Upper lobe of left lung (tissue), 6 donors: ENCODE measurements at regions not wholly inside any gene's neighbourhood (a gene's known extent, or its start where the extent isn't known, plus 50 kb on each side); places are given as distances from the start of the nearest gene placed in this dataset.

Source experiments
- ATAC-seq, 2 donors: fragments of 200-7000 bp; cut with Tn5 transposase; one replicate each; pipeline ENCODE4 v1.9.1; 2022; ENCODE audit warnings: mild to moderate bottlenecking in 2 of 2, moderate library complexity in 2 of 2; ENCODE audit not compliant: low FRiP score in 2 of 2
- DNase-seq, 2 donors: peaks; one replicate each; pipeline ENCODE4 v3.0.0-alpha.2; 2019 to 2020
- H3K27ac ChIP-seq, 4 donors: fragments of 200-600 bp; sonication (generic); one replicate each; pipeline ENCODE4 v1.5.1; 2016 to 2019
- H3K27me3 ChIP-seq, 4 donors: fragments of 200-600 bp; sonication (generic); one replicate each; pipeline ENCODE4 v1.5.1; 2017 to 2019
- H3K36me3 ChIP-seq, 4 donors: fragments of 200-600 bp; sonication (generic); one replicate each; pipeline ENCODE4 v1.5.1; 2016 to 2019
- H3K4me1 ChIP-seq, 4 donors: fragments of 200-600 bp; sonication (generic); one replicate each; pipeline ENCODE4 v1.5.1; 2018 to 2019
- H3K4me3 ChIP-seq, 4 donors: fragments of 200-600 bp; sonication (generic); one replicate each; pipeline ENCODE4 v1.5.1; 2017 to 2019; ENCODE audit warnings: mild to moderate bottlenecking in 2 of 4, moderate library complexity in 1 of 4
- H3K9me3 ChIP-seq, 4 donors: fragments of 200-600 bp; sonication (generic); one replicate each; pipeline ENCODE4 v1.5.1; 2018 to 2019
- CTCF ChIP-seq, 6 experiments: fragments of 450-650 bp in 4 of 6; fragments of 200-600 bp in 2 of 6; sonication (generic) in 2 of 6; IDR thresholded peaks; one replicate each; pipeline ENCODE4 v1.5.1; 2016 to 2019; ENCODE audit warnings: antibody characterized with exemption in 6 of 6
- EP300 ChIP-seq, 4 donors: sonication (generic); formaldehyde crosslinking; IDR thresholded peaks; one replicate each; pipeline ENCODE4 v1.5.1; 2017; ENCODE audit warnings: antibody characterized with exemption in 4 of 4, control low read depth in 2 of 4
- POLR2A ChIP-seq, 4 donors: fragments of 450-650 bp; IDR thresholded peaks; one replicate each; pipeline ENCODE4 v1.5.1; 2016 to 2017; ENCODE audit warnings: antibody characterized with exemption in 4 of 4, mild to moderate bottlenecking in 2 of 4
- POLR2AphosphoS5 ChIP-seq, 2 donors: sonication (generic); formaldehyde crosslinking; IDR thresholded peaks; one replicate each; pipeline ENCODE4 v1.5.1; 2017; ENCODE audit warnings: antibody characterized with exemption in 2 of 2
- WGBS, 2 donors: methylation state at CpG; one replicate each; pipeline ENCODE4 v1.1.5; 2017 to 2018; 5-methylcytosine and 5-hydroxymethylcytosine counted together
- donor health status: DM: no; HTN: no; CAD: no; lungs with moderate emphysema.
- donor health status: DM: no; HTN: yes; CAD: no; lungs with severe emphysema.

- Histone ChIP-seq H3K27me3 (no peaks in the 10 kb centered on the region), H3K27ac (no peak overlapping the region), H3K4me1 (no peaks in the 10 kb centered on the region), H3K4me3 (no peak overlapping the region), H3K36me3 (no peaks in the 10 kb centered on the region), H3K9me3 (no peaks in the 10 kb centered on the region)
- TF ChIP-seq EP300 (IDR thresholded peaks at IDR 0.05), result no peak
- TF ChIP-seq POLR2A (IDR thresholded peaks at IDR 0.05), result no peak
- no peak for TF ChIP-seq CTCF (IDR thresholded peaks at IDR 0.05)
- TF ChIP-seq POLR2AphosphoS5 (IDR thresholded peaks at IDR 0.05), result no peak
- ATAC-seq (no peak), DNase-seq (no peak)
- 77 to 83% methylated on average over 4 of the region's 4 CpGs for WGBS, 2 donors
These were observed 695.9 kb upstream of the FAM98A start for GRCh38 chr2:34294961-34295360.

GRCh38 chr2:34291076-34291475, 692.0 kb upstream of the FAM98A start:
- Histone ChIP-seq H3K27me3 (no peaks in the 10 kb centered on the region), H3K4me3 (no peak overlapping the region), H3K4me1 (no peaks in the 10 kb centered on the region), H3K36me3 (no peaks in the 10 kb centered on the region), H3K9me3 (no peaks in the 10 kb centered on the region), H3K27ac (no peak overlapping the region)
- DNase-seq, result no peak
- WGBS, 2 donors, result 57 to 71% methylated on average over 1 of the region's 1 CpG
- ATAC-seq, result no peak
- no peak for TF ChIP-seq POLR2A (IDR thresholded peaks at IDR 0.05)

GRCh38 chr2:34288016-34288415, 688.9 kb upstream of the FAM98A start:
- Histone ChIP-seq H3K27ac (no peak overlapping the region), H3K36me3 (no peaks in the 10 kb centered on the region), H3K27me3 (no peaks in the 10 kb centered on the region), H3K4me1 (no peaks in the 10 kb centered on the region), H3K9me3 (no peaks in the 10 kb centered on the region), H3K4me3 (no peak overlapping the region)
- ATAC-seq (no peak), DNase-seq (no peak)
- TF ChIP-seq CTCF (IDR thresholded peaks at IDR 0.05) (no peak), EP300 (IDR thresholded peaks at IDR 0.05) (no peak), POLR2AphosphoS5 (IDR thresholded peaks at IDR 0.05) (no peak), POLR2A (IDR thresholded peaks at IDR 0.05) (no peak)

- Histone ChIP-seq H3K9me3 (peaks cover 0 to 6% (median 0%) of the 10 kb centered on the region in 4 donors), H3K4me1 (no peaks in the 10 kb centered on the region), H3K27me3 (no peaks in the 10 kb centered on the region), H3K36me3 (no peaks in the 10 kb centered on the region), H3K27ac (no peak overlapping the region), H3K4me3 (no peak overlapping the region)
- no peak for DNase-seq
- TF ChIP-seq POLR2AphosphoS5 (IDR thresholded peaks at IDR 0.05) (no peak), EP300 (IDR thresholded peaks at IDR 0.05) (no peak), POLR2A (IDR thresholded peaks at IDR 0.05) (no peak), CTCF (IDR thresholded peaks at IDR 0.05) (no peak)
- 84 to 85% methylated on average over 1 of the region's 1 CpG for WGBS, 2 donors
- ATAC-seq, result no peak
These were observed 681.5 kb upstream of the FAM98A start for GRCh38 chr2:34280606-34281005.

GRCh38 chr2:34266908-34267697, 668.0 kb upstream of the FAM98A start:
- no peak overlapping the region for H3K27ac ChIP-seq
- DNase-seq (peak in 1 of 2 donors; percentile 11), ATAC-seq (no peak)
- WGBS, 2 donors, result 88 to 94% methylated on average over 9 of the region's 9 CpGs
- TF ChIP-seq CTCF (IDR thresholded peaks at IDR 0.05) (no peak), EP300 (IDR thresholded peaks at IDR 0.05) (no peak), POLR2AphosphoS5 (IDR thresholded peaks at IDR 0.05) (no peak), POLR2A (IDR thresholded peaks at IDR 0.05) (no peak)
- no peaks in the 10 kb centered on the region for H3K36me3 ChIP-seq
- H3K9me3 ChIP-seq, result no peaks in the 10 kb centered on the region
- no peaks in the 10 kb centered on the region for H3K27me3 ChIP-seq
- no peak overlapping the region for H3K4me3 ChIP-seq
- no peaks in the 10 kb centered on the region for H3K4me1 ChIP-seq
